HG03175 (cell line): ENCODE measurements at regions not wholly inside any gene's neighbourhood (a gene's known extent, or its start where the extent isn't known, plus 50 kb on each side); places are given as distances from the start of the nearest gene placed in this dataset.

Experiments
- ATAC-seq: cut with Tn5 transposase; IDR thresholded peaks from one replicate; pipeline ENCODE4 v1.9.1; 2021; ENCODE audit warnings: mild to moderate bottlenecking, moderate library complexity; ENCODE audit not compliant: unreplicated experiment

DNA sequence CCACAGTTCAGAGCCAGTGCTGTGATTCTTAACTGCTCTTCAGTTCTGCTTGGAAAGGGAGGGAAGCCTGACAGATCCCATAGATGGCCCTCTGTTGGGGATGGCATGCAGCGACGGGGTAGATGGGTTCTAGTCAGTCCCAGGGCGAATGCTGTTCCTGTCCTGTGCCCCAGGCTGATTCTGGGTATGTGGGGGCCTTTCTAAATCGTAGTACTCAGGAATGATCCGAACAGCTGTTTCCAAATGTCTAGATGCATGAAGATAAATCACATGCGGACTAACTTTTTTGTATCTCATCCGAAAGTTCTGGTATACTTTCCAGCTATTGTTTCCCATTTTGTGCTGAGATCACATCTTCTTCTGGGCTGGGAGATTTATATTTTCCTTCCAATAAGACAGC, 186.0 kb upstream of the MKI67 start:
- no peak for ATAC-seq

GRCh38 chr10:128314686-128315085, 188.5 kb upstream of the MKI67 start:
- no peak for ATAC-seq

- no peak for ATAC-seq
These were observed 190.0 kb upstream of the MKI67 start for GRCh38 chr10:128316121-128316726.

DNA sequence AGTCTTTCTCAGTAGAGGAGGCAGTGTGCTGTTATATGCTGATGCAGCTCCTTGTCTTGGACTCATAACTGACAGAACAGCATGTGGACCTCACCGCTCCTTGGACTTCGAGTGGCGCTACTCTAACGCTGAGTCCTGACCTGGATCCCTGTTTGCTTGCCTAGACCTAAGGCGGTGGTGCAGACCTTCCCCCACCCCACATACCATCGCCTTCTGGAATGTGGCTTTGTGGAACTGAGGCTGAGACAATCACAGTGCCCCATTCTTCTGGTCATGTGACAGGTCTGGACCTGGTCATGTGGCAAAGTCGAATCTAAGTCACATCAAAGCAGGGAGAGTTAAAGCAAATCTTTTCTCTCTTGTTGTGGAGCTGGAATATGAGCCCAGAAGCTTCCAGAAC, 190.7 kb upstream of the MKI67 start:
- ATAC-seq, result no peak

GRCh38 chr10:128318366-128318765, 192.1 kb upstream of the MKI67 start:
- no peak for ATAC-seq

DNA sequence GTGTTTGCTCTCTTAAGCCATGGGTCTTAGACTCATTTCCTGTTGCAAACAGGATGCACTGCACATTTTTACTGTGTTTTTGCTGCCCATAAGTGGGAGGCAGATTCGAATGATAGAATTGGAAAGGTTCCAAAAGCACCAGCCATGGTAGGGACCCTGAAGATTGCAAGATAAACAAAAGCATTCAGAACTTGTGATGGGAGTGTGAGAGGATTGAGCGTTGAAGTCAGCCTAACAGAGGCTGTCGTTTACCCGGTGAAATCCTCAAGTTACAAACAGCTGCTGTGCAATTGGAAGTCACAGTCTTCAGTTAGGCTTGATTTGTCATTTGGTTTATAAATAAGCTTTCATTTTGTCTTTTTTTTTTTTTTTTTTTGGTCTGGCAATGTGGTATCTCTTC, 192.7 kb upstream of the MKI67 start:
- ATAC-seq, result no peak

- no peak for ATAC-seq
These were observed 195.9 kb upstream of the MKI67 start for GRCh38 chr10:128322106-128322505.

DNA sequence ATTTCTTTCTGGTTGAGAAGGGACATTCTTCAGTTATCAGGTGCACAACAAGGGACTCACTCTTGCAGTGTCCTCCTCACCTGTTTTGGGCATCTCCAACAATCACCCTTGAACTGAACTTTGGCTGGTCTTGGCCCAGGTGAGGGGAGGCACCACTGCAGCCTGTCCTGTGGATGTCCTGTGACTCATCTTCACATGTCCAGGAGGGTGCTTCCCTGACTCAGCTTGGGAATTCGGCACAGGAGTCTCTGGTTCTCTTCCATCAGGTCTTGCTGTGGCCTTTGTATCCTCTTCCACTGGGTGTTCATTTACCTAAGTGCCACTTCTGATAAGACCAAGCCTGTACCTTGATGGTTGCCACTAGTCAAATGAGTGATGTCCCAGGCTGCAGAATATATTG, 196.7 kb upstream of the MKI67 start:
- no peak for ATAC-seq

DNA sequence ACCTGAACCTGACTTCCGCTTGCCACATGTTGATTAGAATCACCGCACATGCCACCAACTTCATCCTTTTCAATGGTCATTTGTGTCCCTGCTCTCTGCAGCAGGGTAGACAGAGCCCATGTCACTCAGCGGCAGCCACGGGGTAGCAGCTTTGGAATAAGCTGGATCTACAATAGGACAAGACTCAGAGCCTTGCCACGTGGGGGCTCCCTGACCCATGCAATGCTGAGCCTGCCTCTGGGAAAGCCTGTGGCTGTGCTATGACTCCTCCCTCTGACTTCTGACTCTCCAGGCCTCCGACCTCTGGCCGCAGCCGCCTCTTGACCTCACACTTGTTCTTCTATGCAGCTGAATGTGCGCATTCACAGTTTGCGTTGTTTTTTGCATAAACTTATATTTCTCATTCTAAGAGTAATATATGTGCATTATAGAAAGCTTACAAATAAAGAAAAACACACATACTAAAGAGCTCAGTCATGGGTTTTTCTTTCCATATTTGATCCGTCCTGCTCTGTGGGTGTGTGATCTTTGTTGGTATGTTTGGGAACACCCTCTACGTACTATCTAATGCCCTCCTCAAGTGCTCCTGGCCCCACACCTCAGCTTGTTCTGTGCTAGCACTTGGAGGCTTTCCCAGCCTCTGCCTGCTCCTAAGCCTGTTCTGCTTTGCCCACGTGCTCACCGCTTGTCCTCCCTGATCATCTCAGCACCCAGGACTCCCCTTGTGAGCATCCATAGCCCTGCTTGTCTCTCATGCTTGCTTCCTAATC, 198.0 kb upstream of the MKI67 start:
- ATAC-seq, result no peak

GRCh38 chr10:128325788-128326187, 199.6 kb upstream of the MKI67 start:
- no peak for ATAC-seq

GRCh38 chr10:128326251-128326650, 200.0 kb upstream of the MKI67 start:
- no peak for ATAC-seq

DNA sequence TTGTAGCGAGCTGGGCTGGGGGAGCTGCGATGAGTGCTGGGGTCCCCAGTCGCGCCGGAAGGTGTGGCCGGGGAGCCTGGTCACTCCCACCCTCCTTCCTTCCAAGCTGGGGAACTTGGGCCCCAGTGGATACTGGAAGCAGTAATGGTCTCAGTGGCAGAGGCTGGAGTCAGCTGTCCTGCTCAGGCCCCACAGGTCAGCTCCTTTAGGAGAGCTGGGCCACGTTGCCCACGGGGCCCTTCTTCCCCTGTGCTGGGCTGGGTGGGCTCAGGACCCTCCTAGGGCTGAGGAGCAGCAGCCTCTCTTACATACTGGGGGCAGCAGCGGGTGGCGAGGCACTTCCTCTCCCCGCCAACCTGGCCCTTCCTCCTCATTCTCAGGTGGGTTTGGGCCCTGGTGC, 200.6 kb upstream of the MKI67 start:
- no peak for ATAC-seq

- ATAC-seq, result no peak
These were observed 210.2 kb upstream of the MKI67 start for GRCh38 chr10:128336401-128336800.

DNA sequence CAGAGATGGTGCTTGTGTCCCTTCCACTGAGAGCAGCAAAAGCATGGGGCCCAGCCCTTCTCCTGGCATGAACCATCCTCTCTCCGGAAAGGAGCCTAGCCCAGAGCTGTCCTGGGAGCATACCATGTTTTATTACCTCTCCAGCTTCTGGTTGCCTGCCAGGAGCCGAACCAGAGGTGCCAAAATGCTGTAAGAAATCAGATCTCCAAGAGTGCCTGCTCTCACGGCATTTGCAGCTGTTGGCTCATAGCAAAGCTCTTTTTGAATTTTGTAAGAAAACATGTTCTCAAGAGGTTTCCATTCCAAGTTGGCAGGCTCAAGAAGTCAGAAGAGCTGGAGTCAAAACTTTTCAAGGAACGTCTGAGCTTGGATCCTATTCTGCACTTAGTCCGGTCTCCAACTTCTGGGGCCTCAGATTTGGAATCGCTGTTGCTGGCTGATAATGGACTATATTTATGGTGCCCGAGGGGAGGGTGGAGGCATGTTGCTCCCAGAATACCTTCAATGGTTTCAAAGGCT, 211.7 kb upstream of the MKI67 start:
- no peak for ATAC-seq

DNA sequence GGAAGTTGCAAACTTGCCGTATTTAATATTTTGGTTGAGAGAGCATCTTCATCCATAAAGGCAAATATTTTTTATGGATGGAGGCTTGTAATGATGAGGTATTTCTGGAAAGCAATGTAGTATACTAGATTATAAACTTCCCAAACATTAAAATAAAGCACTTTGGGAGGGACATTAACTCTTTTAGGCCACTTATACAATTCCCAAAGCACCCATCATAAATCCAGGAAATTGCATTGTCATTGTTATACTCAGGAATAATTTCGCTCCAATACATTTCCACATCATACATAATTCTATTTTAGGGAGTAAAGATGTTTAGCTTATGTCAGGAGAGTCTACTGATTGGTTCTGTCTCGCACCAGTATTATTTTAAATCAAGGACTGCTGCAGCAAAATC, 212.7 kb upstream of the MKI67 start:
- ATAC-seq, result no peak

DNA sequence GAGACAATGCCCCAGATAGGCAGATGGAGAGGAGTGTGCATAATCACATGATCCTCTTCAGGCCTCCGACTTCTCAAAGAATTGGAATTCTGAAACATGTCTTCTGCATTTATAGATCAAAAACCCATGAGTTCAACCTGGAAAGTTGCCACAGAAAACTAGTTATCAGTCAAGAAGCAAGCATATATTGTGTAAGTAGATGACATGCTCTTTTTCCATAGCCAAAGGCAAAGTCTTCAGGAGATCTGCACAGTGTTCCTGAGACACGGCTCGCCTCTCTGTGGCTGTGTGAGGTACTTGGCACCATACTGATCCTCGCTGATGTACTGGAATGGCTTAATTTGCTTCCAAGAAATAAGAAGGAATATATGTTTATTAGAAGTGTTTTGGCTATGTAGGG, 213.5 kb upstream of the MKI67 start:
- ATAC-seq, result no peak

DNA sequence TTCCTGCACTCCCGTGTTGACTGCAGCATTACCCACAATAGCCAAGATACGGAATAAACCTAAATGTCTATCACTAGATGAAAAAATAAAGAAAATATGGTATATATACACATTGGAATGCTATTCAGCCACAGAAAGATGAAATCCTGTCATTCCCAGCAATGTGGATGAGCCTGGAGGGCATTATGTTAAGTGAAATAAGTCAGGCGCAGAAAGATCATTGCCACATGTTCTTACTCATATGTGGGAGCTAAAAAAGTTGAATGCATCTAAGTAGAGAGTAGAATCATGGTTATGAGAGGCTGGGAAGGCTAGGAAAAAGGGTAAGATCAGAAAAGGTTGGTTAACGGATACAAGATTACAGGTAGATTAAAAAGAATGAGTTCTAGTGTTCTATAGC, 219.1 kb upstream of the MKI67 start:
- ATAC-seq, result no peak

- no peak for ATAC-seq
These were observed 234.6 kb upstream of the MKI67 start for GRCh38 chr10:128360783-128361182.

GRCh38 chr10:128361487-128361886, 235.3 kb upstream of the MKI67 start:
- ATAC-seq, result no peak

GRCh38 chr10:128362514-128362913, 236.3 kb upstream of the MKI67 start:
- no peak for ATAC-seq

- no peak for ATAC-seq
These were observed 238.4 kb upstream of the MKI67 start for GRCh38 chr10:128364631-128365030.

DNA sequence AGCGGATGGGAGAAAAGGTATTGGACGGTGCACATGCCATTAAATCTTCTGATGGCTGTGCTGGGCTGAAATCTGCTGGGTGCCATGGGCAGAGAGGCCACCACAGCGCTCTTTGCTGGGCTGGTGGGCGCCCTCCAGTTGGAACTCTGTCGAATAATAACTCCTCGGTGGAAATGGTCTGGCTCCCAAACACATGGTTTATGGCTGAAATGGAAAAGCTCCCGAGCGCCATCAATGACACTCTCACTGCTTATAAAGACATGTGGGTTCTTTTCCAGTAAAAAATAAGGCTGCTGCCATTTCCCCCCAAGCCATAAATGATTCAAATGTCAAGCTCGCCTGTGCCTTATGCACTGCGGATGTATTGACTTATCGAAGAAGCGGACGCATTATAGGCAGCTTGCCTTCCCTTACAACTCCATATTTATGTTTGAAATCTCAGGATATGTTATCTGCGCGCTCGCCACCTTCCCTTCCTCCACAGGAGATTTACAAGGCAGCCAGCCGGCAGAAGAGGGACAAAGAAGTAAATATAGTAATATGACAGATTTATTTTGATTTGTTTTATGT, 239.0 kb upstream of the MKI67 start:
- ATAC-seq, result no peak
